Transverse colon (tissue), 3 donors: ENCODE measurements at regions not wholly inside any gene's neighbourhood (a gene's known extent, or its start where the extent isn't known, plus 50 kb on each side); places are given as distances from the start of the nearest gene placed in this dataset.

Experiments used
- EP300 ChIP-seq: sonication (generic); formaldehyde crosslinking; IDR thresholded peaks from one replicate; pipeline ENCODE4 v1.6.1; 2017; ENCODE audit warnings: antibody characterized with exemption, low read depth
- POLR2A ChIP-seq: fragments of 450-650 bp; IDR thresholded peaks from one replicate; pipeline ENCODE4 v1.6.1; 2016; ENCODE audit warnings: antibody characterized with exemption, mild to moderate bottlenecking, moderate library complexity
- TF ChIP-seq, protein P1 (sequence below), 5 experiments: fragments of 200-600 bp in 3 of 5; fragments of 450-650 bp in 2 of 5; sonication (generic) in 3 of 5; IDR thresholded peaks; 1 replicate in 2 of 5; 2 replicates in 3 of 5; pipeline ENCODE4 v1.5.1; 2016 to 2017; ENCODE audit warnings: antibody characterized with exemption in 5 of 5, inconsistent platforms in 3 of 5, mild to moderate bottlenecking in 2 of 5, moderate library complexity in 1 of 5

DNA sequence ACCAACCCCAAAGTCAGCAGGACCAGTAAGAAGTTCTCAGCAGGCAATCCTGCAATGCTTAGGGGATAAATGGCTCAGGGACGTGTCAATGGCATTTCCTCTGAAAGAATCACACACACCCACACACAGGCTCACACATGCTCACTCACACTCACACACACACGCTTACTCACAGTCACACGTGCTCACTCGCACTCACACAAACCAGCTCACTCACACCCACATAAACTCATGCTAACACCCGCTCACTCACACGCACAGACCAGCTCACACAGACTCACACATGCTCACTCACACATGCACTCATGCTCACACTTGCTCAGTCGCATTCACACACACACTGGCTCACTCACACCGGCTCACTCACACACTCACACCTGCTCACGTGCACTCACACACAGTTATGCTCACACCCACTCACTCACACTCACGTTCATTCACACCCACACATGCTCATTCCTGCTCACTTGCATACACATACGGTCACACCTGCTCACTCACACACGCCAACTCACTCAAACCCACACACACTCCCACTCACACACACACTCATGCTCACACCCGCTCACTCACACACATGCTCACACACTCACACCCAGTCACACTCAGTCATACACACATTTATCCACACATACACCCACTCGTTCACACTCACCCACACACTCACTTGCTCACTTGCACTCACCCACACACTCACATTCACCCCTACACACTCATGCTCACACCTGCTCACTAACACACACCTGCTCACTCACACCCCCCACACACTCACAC lies 436.8 kb downstream of the BCL11B start:
- TF ChIP-seq, protein P1, sequence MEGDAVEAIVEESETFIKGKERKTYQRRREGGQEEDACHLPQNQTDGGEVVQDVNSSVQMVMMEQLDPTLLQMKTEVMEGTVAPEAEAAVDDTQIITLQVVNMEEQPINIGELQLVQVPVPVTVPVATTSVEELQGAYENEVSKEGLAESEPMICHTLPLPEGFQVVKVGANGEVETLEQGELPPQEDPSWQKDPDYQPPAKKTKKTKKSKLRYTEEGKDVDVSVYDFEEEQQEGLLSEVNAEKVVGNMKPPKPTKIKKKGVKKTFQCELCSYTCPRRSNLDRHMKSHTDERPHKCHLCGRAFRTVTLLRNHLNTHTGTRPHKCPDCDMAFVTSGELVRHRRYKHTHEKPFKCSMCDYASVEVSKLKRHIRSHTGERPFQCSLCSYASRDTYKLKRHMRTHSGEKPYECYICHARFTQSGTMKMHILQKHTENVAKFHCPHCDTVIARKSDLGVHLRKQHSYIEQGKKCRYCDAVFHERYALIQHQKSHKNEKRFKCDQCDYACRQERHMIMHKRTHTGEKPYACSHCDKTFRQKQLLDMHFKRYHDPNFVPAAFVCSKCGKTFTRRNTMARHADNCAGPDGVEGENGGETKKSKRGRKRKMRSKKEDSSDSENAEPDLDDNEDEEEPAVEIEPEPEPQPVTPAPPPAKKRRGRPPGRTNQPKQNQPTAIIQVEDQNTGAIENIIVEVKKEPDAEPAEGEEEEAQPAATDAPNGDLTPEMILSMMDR (IDR thresholded peaks at IDR 0.05): no peak
- TF ChIP-seq EP300 (no peak), POLR2A (no peak)
